Activated CD4-positive, alpha-beta T cell treated with anti-CD3 and anti-CD28 coated beads for 36 hours (primary cell): ENCODE measurements at regions not wholly inside any gene's neighbourhood (a gene's known extent, or its start where the extent isn't known, plus 50 kb on each side); places are given as distances from the start of the nearest gene placed in this dataset.

Source experiments
- ATAC-seq: fragments of 200-7000 bp; cut with Tn5 transposase; one replicate; pipeline ENCODE4 v1.10.0; 2021; ENCODE audit warnings: mild to moderate bottlenecking, moderate library complexity
- CTCF ChIA-PET: fragments of 350-600 bp; sonication (Branson Sonifier 250); formaldehyde crosslinking; loops from one replicate; lab custom pipeline; 2021; ENCODE audit warnings: antibody characterized with exemption; lab: Charles Lee
- POLR2A ChIA-PET: fragments of 350-600 bp; sonication (Branson Sonifier 250); formaldehyde crosslinking; loops from one replicate; lab custom pipeline; 2021; ENCODE audit warnings: antibody characterized with exemption, inconsistent platforms; lab: Charles Lee
- DNase-seq: peaks from one replicate; pipeline ENCODE4 v3.0.0-alpha.2; 2020
- H3K27ac Mint-ChIP-seq: one replicate; pipeline ENCODE4 v1.8.0; 2021; ENCODE audit warnings: mixed read lengths
- H3K27me3 Mint-ChIP-seq: one replicate; pipeline ENCODE4 v1.8.0; 2021; ENCODE audit warnings: mixed read lengths
- H3K36me3 Mint-ChIP-seq: one replicate; pipeline ENCODE4 v1.8.0; 2021; ENCODE audit warnings: low read depth, mixed read lengths
- H3K4me1 Mint-ChIP-seq: one replicate; pipeline ENCODE4 v1.8.0; 2021; ENCODE audit warnings: mixed read lengths
- H3K4me3 Mint-ChIP-seq: one replicate; pipeline ENCODE4 v1.8.0; 2021; ENCODE audit warnings: mild to moderate bottlenecking, moderate library complexity, mixed read lengths
- H3K9me3 Mint-ChIP-seq: one replicate; pipeline ENCODE4 v1.8.0; 2021; ENCODE audit warnings: low read depth, mixed read lengths
- intact Hi-C, 2 experiments: fragments of 100-400 bp; cut with DNase I in 1 of 2; cut with micrococcal nuclease in 1 of 2; formaldehyde crosslinking; loops; one replicate each; pipeline versions ENCODE4 v1.14.2 to v1.15.1; 2022 to 2024; cut with DNase I, micrococcal nuclease

DNA sequence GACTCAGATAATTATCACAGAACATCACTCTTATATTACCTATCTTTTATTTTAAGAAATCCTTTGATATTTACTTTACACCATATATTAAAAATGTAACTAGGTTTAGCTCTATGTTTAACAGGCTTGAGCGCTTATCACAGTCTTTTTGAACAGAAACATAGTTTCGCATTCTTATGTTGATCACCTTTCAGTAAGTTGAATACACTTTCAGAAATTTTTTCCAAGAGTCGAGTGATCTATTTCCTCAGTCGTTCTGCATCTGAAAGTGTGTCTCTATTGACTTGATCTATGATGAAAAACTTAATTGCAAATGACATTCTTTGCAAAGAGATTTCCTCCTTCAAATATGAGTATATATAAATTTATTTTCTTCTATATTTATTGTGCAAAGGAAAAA, 516.6 kb upstream of the KCNMB2 start:
- Mint-ChIP-seq H3K9me3 (no peaks in the 10 kb centered on the region), H3K36me3 (no peaks in the 10 kb centered on the region), H3K4me1 (no peaks in the 10 kb centered on the region), H3K27me3 (no peaks in the 10 kb centered on the region), H3K27ac (no peak overlapping the region), H3K4me3 (no peak overlapping the region)
- ChIA-PET POLR2A (no interaction called here), CTCF (interaction anchor here (0.8 kb wide), 1 partner anchor 340 kb away, joined by 3 read pairs; no protein-coding TSS in a partner anchor)
- DNase-seq (no peak), ATAC-seq (no peak)
- intact Hi-C loops: no loop called here

DNA sequence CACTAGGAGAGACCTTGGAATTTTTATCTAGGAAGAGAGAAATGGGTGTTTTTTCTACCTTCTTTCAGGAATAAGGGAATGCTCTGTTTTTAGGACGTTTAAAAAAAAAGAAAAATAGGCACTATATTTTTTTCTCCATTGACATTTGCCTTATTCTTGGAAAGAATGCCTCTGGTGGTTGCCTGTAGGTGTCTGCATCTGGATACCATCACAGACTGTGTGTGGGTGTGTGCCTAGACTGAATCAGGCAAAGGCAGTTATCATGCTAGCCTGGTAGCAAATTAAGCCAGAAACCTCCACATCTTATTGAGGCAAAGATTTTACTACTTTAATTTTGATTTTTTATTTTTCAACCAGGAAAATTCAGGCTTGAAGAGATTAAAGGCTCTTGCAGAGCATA, 513.6 kb upstream of the KCNMB2 start:
- H3K36me3 Mint-ChIP-seq: no peaks in the 10 kb centered on the region
- ATAC-seq: no peak
- no peak for DNase-seq
- no peak overlapping the region for H3K27ac Mint-ChIP-seq
- CTCF ChIA-PET: no interaction called here
- no peaks in the 10 kb centered on the region for H3K9me3 Mint-ChIP-seq
- intact Hi-C loops: no loop called here
- no peaks in the 10 kb centered on the region for H3K27me3 Mint-ChIP-seq
- H3K4me1 Mint-ChIP-seq: no peaks in the 10 kb centered on the region
- no peak overlapping the region for H3K4me3 Mint-ChIP-seq
- POLR2A ChIA-PET: no interaction called here

GRCh38 chr3:178028933-178029332, 507.3 kb upstream of the KCNMB2 start:
- Mint-ChIP-seq H3K27me3 (no peaks in the 10 kb centered on the region), H3K27ac (no peak overlapping the region), H3K4me3 (no peak overlapping the region), H3K9me3 (no peaks in the 10 kb centered on the region), H3K4me1 (no peaks in the 10 kb centered on the region), H3K36me3 (no peaks in the 10 kb centered on the region)
- intact Hi-C loops: no loop called here
- no peak for ATAC-seq
- ChIA-PET CTCF (interaction anchor here (0.7 kb wide), 1 partner anchor 199 kb away, joined by 4 read pairs; no protein-coding TSS in a partner anchor), POLR2A (no interaction called here)
- no peak for DNase-seq

DNA sequence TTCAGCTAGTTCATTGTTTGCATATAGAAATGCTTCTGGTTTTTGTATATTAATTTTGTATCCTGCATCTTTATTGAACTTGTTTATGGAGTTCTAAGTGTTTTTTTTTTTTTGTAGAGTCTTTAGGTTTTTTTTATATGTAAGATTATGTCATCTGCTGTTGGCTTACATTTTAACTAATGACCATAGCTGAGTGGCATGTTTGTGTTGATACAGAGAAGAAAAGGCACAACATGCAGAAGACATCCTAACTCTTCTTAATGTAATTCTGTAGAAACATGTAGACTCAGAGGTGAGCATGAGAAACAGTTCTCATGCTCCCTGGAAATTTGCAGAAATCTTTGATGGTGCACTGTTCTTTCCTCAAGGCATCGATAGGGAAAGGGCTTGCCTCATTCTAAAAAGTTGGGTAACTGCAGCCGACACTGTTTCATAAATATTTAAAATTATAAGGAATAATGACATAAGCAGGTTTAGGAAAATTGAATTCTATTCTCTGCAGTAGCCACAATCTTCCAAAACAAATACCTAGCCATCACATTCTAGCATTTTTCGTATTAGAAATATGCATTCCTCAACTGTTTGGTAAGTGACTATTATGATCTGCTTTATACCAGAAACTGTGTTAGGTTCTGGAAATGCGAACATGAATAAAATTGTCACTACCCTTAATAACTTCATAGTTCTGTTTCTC, 499.6 kb upstream of the KCNMB2 start:
- H3K27me3 Mint-ChIP-seq: no peaks in the 10 kb centered on the region
- ATAC-seq (no peak), DNase-seq (no peak)
- no peaks in the 10 kb centered on the region for H3K4me1 Mint-ChIP-seq
- ChIA-PET POLR2A (no interaction called here), CTCF (no interaction called here)
- intact Hi-C loops: no loop called here
- H3K36me3 Mint-ChIP-seq: no peaks in the 10 kb centered on the region
- no peak overlapping the region for H3K27ac Mint-ChIP-seq
- H3K9me3 Mint-ChIP-seq: no peaks in the 10 kb centered on the region
- H3K4me3 Mint-ChIP-seq: no peak overlapping the region

- Mint-ChIP-seq H3K4me3 (no peak overlapping the region), H3K36me3 (no peaks in the 10 kb centered on the region), H3K9me3 (no peaks in the 10 kb centered on the region), H3K27ac (no peak overlapping the region), H3K4me1 (no peaks in the 10 kb centered on the region), H3K27me3 (no peaks in the 10 kb centered on the region)
- DNase-seq (no peak), ATAC-seq (no peak)
- ChIA-PET CTCF (no interaction called here), POLR2A (no interaction called here)
- intact Hi-C loops: no loop called here
These were observed 494.3 kb upstream of the KCNMB2 start for GRCh38 chr3:178041931-178042330.

GRCh38 chr3:178042376-178042775, 493.9 kb upstream of the KCNMB2 start:
- CTCF ChIA-PET: no interaction called here
- no peaks in the 10 kb centered on the region for H3K4me1 Mint-ChIP-seq
- POLR2A ChIA-PET: no interaction called here

DNA sequence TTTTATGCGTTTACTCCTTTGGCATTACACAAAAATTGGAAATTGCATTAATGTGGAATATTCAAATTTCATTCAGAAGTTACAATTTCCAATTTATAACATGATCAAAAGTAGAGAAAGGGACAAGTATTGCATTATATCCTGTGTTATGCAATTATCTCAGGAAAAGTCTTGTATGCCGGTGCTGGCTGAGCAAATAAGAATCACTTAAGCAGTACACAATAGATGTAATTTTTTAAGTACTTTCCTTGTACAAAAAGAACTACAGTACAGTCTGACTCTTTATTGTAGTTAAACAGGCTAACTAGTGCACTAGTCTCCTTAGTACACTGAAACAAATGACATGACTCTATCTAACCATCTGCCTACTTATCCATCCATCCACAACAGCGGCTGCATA, 493.2 kb upstream of the KCNMB2 start:
- no peak for DNase-seq
- H3K4me3 Mint-ChIP-seq: no peak overlapping the region
- H3K9me3 Mint-ChIP-seq: no peaks in the 10 kb centered on the region
- no peak overlapping the region for H3K27ac Mint-ChIP-seq
- no peak for ATAC-seq
- H3K4me1 Mint-ChIP-seq: no peaks in the 10 kb centered on the region
- no peaks in the 10 kb centered on the region for H3K36me3 Mint-ChIP-seq
- intact Hi-C loops: no loop called here
- ChIA-PET POLR2A (no interaction called here), CTCF (no interaction called here)
- no peaks in the 10 kb centered on the region for H3K27me3 Mint-ChIP-seq

More at GRCh38 chr3:178042376-178042775, 493.9 kb upstream of the KCNMB2 start:
- no peak for ATAC-seq
- Mint-ChIP-seq H3K27ac (no peak overlapping the region), H3K4me3 (no peak overlapping the region), H3K9me3 (no peaks in the 10 kb centered on the region), H3K36me3 (no peaks in the 10 kb centered on the region), H3K27me3 (no peaks in the 10 kb centered on the region)
- DNase-seq: no peak
- intact Hi-C loops: no loop called here

DNA sequence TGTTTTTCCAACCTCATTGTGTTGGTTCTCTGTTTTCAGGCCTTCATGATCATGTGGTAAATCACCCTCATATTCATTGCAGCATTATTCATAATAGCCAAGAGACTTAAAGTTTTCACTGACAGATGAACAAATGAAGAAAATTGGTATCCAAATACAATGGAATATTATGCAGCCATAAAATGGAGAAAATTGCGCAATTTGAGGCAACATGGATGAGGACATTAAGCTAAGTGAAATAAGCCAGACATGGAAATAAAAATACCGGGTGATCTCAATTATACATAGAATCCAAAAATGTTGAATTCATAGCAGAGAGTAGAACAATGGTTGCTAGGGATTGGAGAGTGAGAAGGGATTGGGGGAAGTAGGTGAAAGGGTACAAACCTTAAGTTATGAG, 491.9 kb upstream of the KCNMB2 start:
- H3K36me3 Mint-ChIP-seq: no peaks in the 10 kb centered on the region
- H3K4me1 Mint-ChIP-seq: peaks cover 3% of the 10 kb centered on the region
- no peak overlapping the region for H3K4me3 Mint-ChIP-seq
- H3K9me3 Mint-ChIP-seq: no peaks in the 10 kb centered on the region
- ATAC-seq (no peak), DNase-seq (no peak)
- H3K27ac Mint-ChIP-seq: no peak overlapping the region
- ChIA-PET POLR2A (no interaction called here), CTCF (no interaction called here)
- H3K27me3 Mint-ChIP-seq: no peaks in the 10 kb centered on the region
- intact Hi-C loops: no loop called here

GRCh38 chr3:178047496-178047895, 488.7 kb upstream of the KCNMB2 start:
- no peaks in the 10 kb centered on the region for H3K27me3 Mint-ChIP-seq
- H3K27ac Mint-ChIP-seq: no peak overlapping the region
- CTCF ChIA-PET: no interaction called here
- no peaks in the 10 kb centered on the region for H3K36me3 Mint-ChIP-seq
- POLR2A ChIA-PET: interaction anchor here (0.7 kb wide), 1 partner anchor 16 kb away, joined by 3 read pairs; no protein-coding TSS in a partner anchor
- H3K9me3 Mint-ChIP-seq: no peaks in the 10 kb centered on the region
- no peak for ATAC-seq
- peaks cover 3% of the 10 kb centered on the region for H3K4me1 Mint-ChIP-seq
- no peak overlapping the region for H3K4me3 Mint-ChIP-seq
- no peak for DNase-seq
- intact Hi-C loops: no loop called here

DNA sequence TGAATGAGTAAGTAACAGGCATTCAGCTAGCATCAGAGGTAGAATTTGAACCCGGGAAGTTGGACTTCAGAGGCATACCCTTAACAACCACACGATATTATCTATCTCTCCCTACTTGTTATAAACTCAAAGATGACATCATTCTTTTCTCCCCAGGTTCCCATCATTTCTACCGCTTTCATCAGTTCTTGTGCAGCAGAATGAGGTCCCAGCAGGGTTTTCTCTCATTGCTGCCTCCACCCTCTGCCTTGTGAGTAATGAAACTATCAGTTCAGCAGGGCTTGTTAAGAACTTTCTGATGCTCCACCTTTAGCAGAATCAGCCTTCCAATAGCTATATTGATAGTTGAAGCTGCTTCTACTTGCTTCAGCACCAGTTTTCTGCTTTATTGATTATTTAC, 487.5 kb upstream of the KCNMB2 start:
- intact Hi-C loops: no loop called here
- H3K4me3 Mint-ChIP-seq: no peak overlapping the region
- no peaks in the 10 kb centered on the region for H3K36me3 Mint-ChIP-seq
- DNase-seq: no peak
- peaks cover 3% of the 10 kb centered on the region for H3K4me1 Mint-ChIP-seq
- no peak for ATAC-seq
- no peaks in the 10 kb centered on the region for H3K9me3 Mint-ChIP-seq
- no peak overlapping the region for H3K27ac Mint-ChIP-seq
- no peaks in the 10 kb centered on the region for H3K27me3 Mint-ChIP-seq
- CTCF ChIA-PET: interaction anchor here (0.8 kb wide), 1 partner anchor 15 kb away, joined by 3 read pairs; no protein-coding TSS in a partner anchor
- POLR2A ChIA-PET: no interaction called here

- Mint-ChIP-seq H3K27ac (no peak overlapping the region), H3K36me3 (no peaks in the 10 kb centered on the region), H3K4me1 (no peaks in the 10 kb centered on the region), H3K9me3 (no peaks in the 10 kb centered on the region), H3K27me3 (no peaks in the 10 kb centered on the region), H3K4me3 (no peak overlapping the region)
- ChIA-PET CTCF (no interaction called here), POLR2A (no interaction called here)
- DNase-seq (no peak), ATAC-seq (no peak)
- intact Hi-C loops: no loop called here
These were observed 481.8 kb upstream of the KCNMB2 start for GRCh38 chr3:178054471-178054870.

- intact Hi-C loops: no loop called here
- no peak overlapping the region for H3K27ac Mint-ChIP-seq
- H3K4me3 Mint-ChIP-seq: no peak overlapping the region
- H3K9me3 Mint-ChIP-seq: no peaks in the 10 kb centered on the region
- H3K4me1 Mint-ChIP-seq: no peaks in the 10 kb centered on the region
- no peaks in the 10 kb centered on the region for H3K27me3 Mint-ChIP-seq
- ChIA-PET CTCF (no interaction called here), POLR2A (no interaction called here)
- no peaks in the 10 kb centered on the region for H3K36me3 Mint-ChIP-seq
- DNase-seq (no peak), ATAC-seq (no peak)
These were observed 480.3 kb upstream of the KCNMB2 start for GRCh38 chr3:178055939-178056338.
